NOMO-1 treated with dmso at 0.1 percent for 144 hours (cell line): ENCODE measurements at regions not wholly inside any gene's neighbourhood (a gene's known extent, or its start where the extent isn't known, plus 50 kb on each side); places are given as distances from the start of the nearest gene placed in this dataset.

Source experiments
- DNase-seq: peaks from one replicate; lab custom pipeline; 2025; ENCODE audit not compliant: unreplicated experiment; lab: John Stamatoyannopoulos, UW

- no peak for DNase-seq
Observed at GRCh38 chr13:68064001-68064770, 834.0 kb upstream of the PCDH9 start.

GRCh38 chr13:68063181-68063580, 833.0 kb upstream of the PCDH9 start:
- DNase-seq, result no peak

DNA sequence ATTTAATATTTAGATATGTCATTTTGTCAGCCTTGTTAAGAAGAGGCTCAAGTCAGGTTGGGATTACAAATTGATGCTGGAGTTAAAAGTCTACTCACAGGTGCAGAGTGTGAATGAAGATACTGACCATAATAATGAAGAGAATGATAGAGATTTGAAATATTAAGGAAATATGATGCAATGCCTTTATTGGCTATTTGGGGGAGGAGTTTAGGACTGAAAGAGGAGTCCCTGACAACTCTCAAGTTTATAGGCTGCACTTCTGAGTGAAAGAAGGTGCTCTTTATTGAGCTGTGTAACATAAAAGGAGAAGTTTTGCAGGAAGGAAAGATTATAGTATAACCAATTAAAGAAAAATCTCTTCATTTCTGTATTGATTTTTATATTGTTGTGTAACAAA, 827.7 kb upstream of the PCDH9 start:
- DNase-seq, result no peak

DNA sequence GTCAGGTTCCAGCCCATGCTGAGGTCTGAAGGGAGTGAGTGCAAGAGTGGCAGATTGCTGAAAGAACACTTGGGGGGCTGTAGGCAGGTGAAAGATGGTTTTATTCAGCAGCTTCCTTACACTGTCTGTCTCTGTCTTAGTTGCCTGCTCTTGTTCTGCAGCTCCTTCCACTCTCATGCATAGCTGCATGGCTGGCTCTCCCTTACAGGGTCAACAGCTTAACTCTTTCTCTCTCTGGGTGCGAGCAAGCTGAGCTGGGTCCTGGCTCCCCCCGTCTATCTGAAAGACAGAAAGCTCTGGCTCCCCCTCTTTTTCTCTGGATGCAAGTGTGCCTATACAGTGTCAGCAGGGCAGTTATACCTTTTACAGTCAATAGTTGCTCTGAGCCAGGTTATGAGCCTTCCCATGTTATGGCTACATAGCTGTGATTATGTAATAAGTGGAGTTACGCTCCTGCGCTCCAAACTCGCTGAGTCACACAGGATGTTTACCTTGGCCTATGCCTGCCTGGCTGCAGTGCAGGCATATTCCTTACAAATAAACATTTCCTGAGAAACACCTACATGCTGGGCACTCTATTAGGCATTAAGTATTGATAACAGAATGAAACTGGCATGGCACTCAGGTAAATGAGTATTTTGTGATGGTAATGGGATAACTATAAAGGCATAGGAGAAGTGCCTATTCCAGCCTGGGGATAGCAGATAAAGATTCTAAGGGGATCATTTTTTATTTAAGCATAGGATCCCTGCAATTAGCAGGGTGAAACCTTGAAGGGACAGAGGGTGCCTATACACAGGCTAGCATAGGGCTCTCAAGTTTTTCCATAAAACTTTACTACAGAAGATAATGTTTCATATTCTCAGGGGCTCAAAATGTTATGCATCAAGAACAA, 826.9 kb upstream of the PCDH9 start:
- DNase-seq, result no peak

GRCh38 chr13:68051910-68052309, 821.8 kb upstream of the PCDH9 start:
- no peak for DNase-seq

DNA sequence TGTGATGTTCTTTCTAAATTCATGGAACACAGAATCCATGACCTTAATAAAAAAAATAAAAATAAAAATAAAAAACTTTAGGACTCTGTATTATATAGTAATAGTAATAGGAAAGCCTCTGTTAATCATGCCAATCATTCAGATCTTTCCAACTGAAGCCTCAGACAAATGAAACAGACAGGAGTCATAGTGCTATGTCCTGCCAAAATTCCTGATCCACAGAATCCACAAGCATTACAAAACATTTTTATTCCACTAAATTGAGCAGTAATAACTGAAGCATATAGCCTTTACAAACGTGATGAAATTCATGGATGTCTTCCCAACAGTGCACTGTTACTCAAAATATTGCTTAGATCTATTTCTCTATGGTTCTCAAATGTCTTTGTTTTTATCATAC, 820.6 kb upstream of the PCDH9 start:
- no peak for DNase-seq

- no peak for DNase-seq
Observed at GRCh38 chr13:68048802-68049359, 818.7 kb upstream of the PCDH9 start.

GRCh38 chr13:68047889-68048288, 817.8 kb upstream of the PCDH9 start:
- DNase-seq, result no peak

- no peak for DNase-seq
Observed at GRCh38 chr13:68046903-68047302, 816.8 kb upstream of the PCDH9 start.

DNA sequence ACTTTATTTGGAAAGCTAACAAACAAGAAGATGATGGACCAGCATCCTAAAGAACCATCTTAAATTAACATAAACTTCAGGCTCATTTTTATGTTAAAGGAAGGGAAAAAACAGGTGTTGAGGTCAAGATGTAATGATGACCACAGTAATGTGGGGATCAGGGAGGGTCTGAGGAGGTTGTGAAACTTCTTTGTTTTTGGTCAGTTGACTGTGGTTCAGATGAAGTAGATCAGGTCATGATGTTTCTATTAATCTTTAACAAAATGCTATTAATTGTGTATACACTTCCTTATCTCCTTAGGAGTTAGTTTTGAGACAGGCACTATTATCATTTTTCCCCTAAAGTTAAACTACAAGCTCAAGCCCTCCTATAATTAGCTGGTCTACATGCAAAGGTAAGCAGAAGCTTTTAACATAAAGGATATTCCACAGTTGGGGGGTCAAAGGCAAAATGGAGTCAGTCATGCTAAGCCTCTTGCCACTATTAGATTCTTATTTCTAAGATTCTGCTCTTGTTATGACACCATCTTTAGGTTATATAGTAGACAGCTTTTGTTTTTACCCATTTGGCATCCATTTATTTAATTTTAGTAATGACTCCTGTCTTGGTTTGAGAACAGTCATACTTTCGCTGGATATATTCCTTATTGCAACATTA, 800.1 kb upstream of the PCDH9 start:
- no peak for DNase-seq

- no peak for DNase-seq
Observed at GRCh38 chr13:68028701-68029100, 798.6 kb upstream of the PCDH9 start.

DNA sequence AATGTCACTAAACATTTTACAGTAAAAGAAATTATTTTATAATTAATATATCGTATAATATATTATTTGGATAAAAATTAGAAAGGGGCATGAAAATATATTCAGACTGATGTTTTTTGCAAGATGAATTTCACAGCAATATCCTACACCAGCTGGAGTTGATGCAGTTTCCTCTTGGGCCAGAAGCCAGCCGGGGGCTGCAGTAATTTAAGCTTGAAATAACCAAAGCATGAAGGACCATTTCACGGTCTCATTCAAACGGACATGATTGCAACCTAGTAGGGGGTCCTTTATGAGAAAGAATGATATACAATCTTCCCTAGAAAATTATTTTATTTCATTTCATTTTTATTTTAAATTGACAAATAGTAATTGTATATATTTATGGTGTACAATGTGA, 797.2 kb upstream of the PCDH9 start:
- DNase-seq, result no peak

- no peak for DNase-seq
Observed at GRCh38 chr13:68026077-68026476, 795.9 kb upstream of the PCDH9 start.

GRCh38 chr13:68025604-68026003, 795.5 kb upstream of the PCDH9 start:
- no peak for DNase-seq

- no peak for DNase-seq
Observed at GRCh38 chr13:68023838-68024581, 793.9 kb upstream of the PCDH9 start.

DNA sequence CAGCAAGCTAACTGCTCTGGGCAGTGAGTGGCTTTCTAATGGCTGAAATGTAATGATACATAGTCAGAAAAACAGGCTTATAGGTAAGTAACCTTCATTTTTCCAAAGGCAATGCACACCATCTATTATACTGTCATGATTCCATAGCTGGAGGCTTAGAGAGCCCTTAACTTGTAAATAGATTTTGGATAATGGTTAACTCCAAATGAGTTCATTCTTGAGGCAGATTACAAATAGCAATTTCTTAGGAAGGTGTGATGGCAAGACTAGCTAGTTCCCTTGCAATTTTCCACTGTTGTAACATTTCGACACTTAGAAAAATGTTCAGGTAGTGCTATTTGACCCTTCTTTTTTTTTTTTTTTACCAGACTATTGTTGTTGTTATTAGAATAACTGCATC, 789.8 kb upstream of the PCDH9 start:
- no peak for DNase-seq

- no peak for DNase-seq
Observed at GRCh38 chr13:68009546-68009945, 779.4 kb upstream of the PCDH9 start.

DNA sequence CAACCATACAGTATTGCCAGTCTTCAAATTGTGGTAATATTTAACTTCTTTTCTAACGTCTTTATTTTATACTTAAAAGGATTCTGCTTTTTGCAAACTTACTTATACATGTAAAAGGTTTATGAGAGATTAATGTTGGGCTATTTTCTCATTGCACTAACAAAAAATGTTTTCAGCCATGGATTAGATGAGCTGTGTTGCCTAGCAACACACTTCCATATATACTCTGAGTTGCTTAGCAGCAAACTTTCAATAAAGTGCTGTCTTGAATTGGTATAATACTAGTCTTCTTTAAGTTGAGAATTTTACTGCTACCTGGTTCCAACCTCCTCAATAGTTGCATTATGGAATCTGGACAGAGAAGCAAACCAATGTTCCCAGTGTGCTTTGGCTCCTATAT, 777.4 kb upstream of the PCDH9 start:
- DNase-seq, result no peak

GRCh38 chr13:67996101-67996500, 766.0 kb upstream of the PCDH9 start:
- DNase-seq, result no peak

- no peak for DNase-seq
Observed at GRCh38 chr13:67990868-67991267, 760.7 kb upstream of the PCDH9 start.

GRCh38 chr13:67986234-67986633, 756.1 kb upstream of the PCDH9 start:
- no peak for DNase-seq
